ENCODE measurements at regions not wholly inside any gene's neighbourhood (a gene's known extent, or its start where the extent isn't known, plus 50 kb on each side); places are given as distances from the start of the nearest gene placed in this dataset.

- TF ChIP-seq SMC3 (IDR thresholded peaks at IDR 0.05; ENCODE audit: low read depth, low read length): no peak
- no peak for TF ChIP-seq EP300 (IDR thresholded peaks at IDR 0.05; ENCODE audit: borderline replicate concordance in 1 of 2, low read depth in 1 of 2, low read length in 1 of 2)
Observed at GRCh38 chr9:90165281-90165680, 477.3 kb downstream of the DIRAS2 start.

Measured in SK-N-SH (cell line).